GM20000 (cell line): ENCODE measurements at regions not wholly inside any gene's neighbourhood (a gene's known extent, or its start where the extent isn't known, plus 50 kb on each side); places are given as distances from the start of the nearest gene placed in this dataset.

ENCODE experiments used
- DNase-seq: peaks from one replicate; pipeline ENCODE4 v3.0.0; 2012; ENCODE audit warnings: low spot score
- CTCF ChIP-seq: IDR thresholded peaks from 2 replicates; pipeline ENCODE4 v1.5.1; 2012; ENCODE audit warnings: mild to moderate bottlenecking, control low read depth; ENCODE audit errors: extremely low read depth, missing control alignments

GRCh38 chr9:29740518-29740917 lies 2167.2 kb upstream of the C9orf72 start:
- no peak for TF ChIP-seq CTCF
- no peak for DNase-seq

GRCh38 chr9:29741169-29741568 lies 2167.9 kb upstream of the C9orf72 start:
- no peak for DNase-seq
- no peak for TF ChIP-seq CTCF

GRCh38 chr9:29750062-29750461 lies 2176.8 kb upstream of the C9orf72 start:
- DNase-seq, result no peak
- no peak for TF ChIP-seq CTCF

- no peak for TF ChIP-seq CTCF
- no peak for DNase-seq
These were observed 2177.9 kb upstream of the C9orf72 start for GRCh38 chr9:29751226-29751625.

GRCh38 chr9:29753638-29754037 lies 2180.4 kb upstream of the C9orf72 start:
- no peak for DNase-seq

GRCh38 chr9:29769019-29769418 lies 2195.7 kb upstream of the C9orf72 start:
- DNase-seq, result no peak
- no peak for TF ChIP-seq CTCF

More at GRCh38 chr9:29753638-29754037, 2180.4 kb upstream of the C9orf72 start:
- no peak for TF ChIP-seq CTCF

GRCh38 chr9:29773676-29774075 lies 2200.4 kb upstream of the C9orf72 start:
- no peak for TF ChIP-seq CTCF
- DNase-seq, result no peak
